ENCODE measurements at regions not wholly inside any gene's neighbourhood (a gene's known extent, or its start where the extent isn't known, plus 50 kb on each side); places are given as distances from the start of the nearest gene placed in this dataset.

DNA sequence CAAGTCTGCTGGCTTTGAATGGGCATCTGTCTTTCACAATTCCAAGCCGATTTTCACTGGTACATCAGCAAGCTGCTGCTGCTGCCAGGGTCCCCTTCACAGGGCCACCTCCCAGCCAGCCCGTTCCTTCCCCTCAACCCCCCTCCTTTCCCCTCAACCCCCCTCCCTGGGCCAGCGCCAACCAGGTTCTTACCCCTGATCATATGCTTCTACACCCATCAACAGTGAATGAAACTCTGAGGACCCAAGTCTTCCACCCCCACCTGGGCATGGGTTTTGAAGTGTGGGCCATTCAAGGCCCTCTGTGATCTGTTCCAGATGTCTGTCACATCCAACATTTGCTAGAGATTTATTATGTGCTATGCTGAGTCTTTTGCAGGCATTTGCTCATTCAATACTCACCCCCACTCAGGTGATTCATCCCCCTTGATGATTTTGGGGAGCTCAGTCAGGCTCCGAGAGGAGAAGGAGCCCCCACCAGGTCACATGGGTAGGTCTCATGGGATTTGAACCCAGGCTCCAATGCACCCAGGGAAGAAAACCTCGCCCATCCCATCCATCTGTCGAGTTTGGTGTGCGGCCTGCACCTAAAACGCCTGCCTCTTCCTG lies 52.7 kb upstream of the FOXK1 start:
- TF ChIP-seq CTCF (IDR thresholded peaks at IDR 0.05) (no peak), POLR2A (IDR thresholded peaks at IDR 0.05) (no peak)
